IMR-90 (cell line): ENCODE measurements at regions not wholly inside any gene's neighbourhood (a gene's known extent, or its start where the extent isn't known, plus 50 kb on each side); places are given as distances from the start of the nearest gene placed in this dataset.

Experiments
- ATAC-seq: fragments of 200-7000 bp; cut with Tn5 transposase; 2 replicates; pipeline ENCODE4 v1.9.1; 2020; ENCODE audit warnings: low read depth, mild to moderate bottlenecking, moderate library complexity
- BruUV-seq: library from RNA; stranded (reverse); fragments of 400-500 nt; replicated peaks from 2 replicates; lab custom pipeline; 2021; lab: Mats Ljungman, UMichigan
- CTCF ChIA-PET: fragments of 300-600 bp; formaldehyde crosslinking; extraction: SDS; loops from one replicate; lab custom pipeline; 2021; ENCODE audit warnings: antibody characterized with exemption; lab: Yijun Ruan, JAX
- POLR2A ChIA-PET: fragments of 300-600 bp; sonication (Branson Sonifier 250); formaldehyde crosslinking; loops from one replicate; lab custom pipeline; 2022; ENCODE audit warnings: antibody characterized with exemption; ENCODE audit not compliant: unreplicated experiment; lab: Charles Lee
- DNase-seq: peaks from one replicate; pipeline ENCODE4 v3.0.0; 2013
- H2AFZ ChIP-seq: replicated peaks from 2 replicates; pipeline ENCODE3; 2013; ENCODE audit warnings: low read length, mild to moderate bottlenecking; ENCODE audit not compliant: poor library complexity
- H2AK5ac ChIP-seq: 2 replicates; pipeline ENCODE4 v1.6.1; 2013; ENCODE audit warnings: low read depth, low read length, inconsistent platforms
- H2AK9ac ChIP-seq: replicated peaks from 2 replicates; pipeline ENCODE3; 2013; ENCODE audit warnings: mild to moderate bottlenecking, low read depth, low read length, moderate library complexity; ENCODE audit not compliant: poor library complexity
- H2BK120ac ChIP-seq: 2 replicates; pipeline ENCODE4 v1.6.1; 2013; ENCODE audit warnings: low read depth, low read length, inconsistent platforms
- H2BK15ac ChIP-seq: 3 replicates; pipeline ENCODE4 v1.6.1; 2013; ENCODE audit warnings: low read depth, low read length, inconsistent platforms
- H2BK20ac ChIP-seq: 2 replicates; pipeline ENCODE4 v1.6.1; 2013; ENCODE audit warnings: low read depth, mild to moderate bottlenecking, inconsistent platforms, low read length, moderate library complexity
- H2BK5ac ChIP-seq: 2 replicates; pipeline ENCODE4 v1.6.1; 2013; ENCODE audit warnings: mild to moderate bottlenecking, low read depth, low read length, inconsistent platforms; ENCODE audit not compliant: poor library complexity, severe bottlenecking
- H3K14ac ChIP-seq: replicated peaks from 2 replicates; pipeline ENCODE4 v1.6.1; 2013; ENCODE audit warnings: low read depth, low read length, inconsistent platforms
- H3K18ac ChIP-seq: 2 replicates; pipeline ENCODE4 v1.6.1; 2013; ENCODE audit warnings: low read depth, low read length, control low read depth
- H3K23ac ChIP-seq: 2 replicates; pipeline ENCODE4 v1.6.1; 2013; ENCODE audit warnings: low read depth, low read length, inconsistent platforms
- H3K27ac ChIP-seq: 2 replicates; pipeline ENCODE4 v1.5.1; 2013; ENCODE audit warnings: mild to moderate bottlenecking, control low read depth, low read length; ENCODE audit not compliant: insufficient read depth
- H3K27me3 ChIP-seq: 2 replicates; pipeline ENCODE4 v1.6.1; 2013; ENCODE audit warnings: low read length; ENCODE audit not compliant: control insufficient read depth, insufficient read depth
- H3K36me3 ChIP-seq: 2 replicates; pipeline ENCODE4 v1.6.1; 2013; ENCODE audit warnings: low read length, mixed read lengths; ENCODE audit not compliant: control insufficient read depth, insufficient read depth
- H3K4ac ChIP-seq: 2 replicates; pipeline ENCODE4 v1.6.1; 2013; ENCODE audit warnings: low read depth, low read length, inconsistent platforms
- H3K4me1 ChIP-seq: 2 replicates; pipeline ENCODE4 v1.6.1; 2013; ENCODE audit warnings: low read length, mixed read lengths; ENCODE audit not compliant: control insufficient read depth, insufficient read depth
- H3K4me2 ChIP-seq: 2 replicates; pipeline ENCODE4 v1.6.1; 2013; ENCODE audit warnings: low read depth, mild to moderate bottlenecking, control low read depth, low read length, moderate library complexity
- H3K4me3 ChIP-seq: 2 replicates; pipeline ENCODE4 v1.5.1; 2013; ENCODE audit warnings: low read depth, mild to moderate bottlenecking, control low read depth, low read length, moderate library complexity; ENCODE audit not compliant: insufficient read depth
- H3K56ac ChIP-seq: 2 replicates; pipeline ENCODE4 v1.6.1; 2013; ENCODE audit warnings: low read length, inconsistent platforms; ENCODE audit not compliant: insufficient read depth; ENCODE audit errors: extremely low read depth
- H3K79me1 ChIP-seq, 2 experiments: 2 replicates each; pipeline ENCODE4 v1.6.1; 2013; ENCODE audit warnings: low read length in 2 of 2, inconsistent platforms in 1 of 2, low read depth in 1 of 2
- H3K9ac ChIP-seq: 2 replicates; pipeline ENCODE4 v1.6.1; 2013; ENCODE audit warnings: low read depth, low read length, control low read depth
- H3K9me1 ChIP-seq: 2 replicates; pipeline ENCODE4 v1.6.1; 2013; ENCODE audit warnings: low read length, inconsistent platforms; ENCODE audit not compliant: insufficient read depth
- H3K9me3 ChIP-seq: 2 replicates; pipeline ENCODE4 v1.6.1; 2013; ENCODE audit warnings: low read length; ENCODE audit not compliant: control insufficient read depth, insufficient read depth
- H4K20me1 ChIP-seq: 2 replicates; pipeline ENCODE4 v1.6.1; 2013; ENCODE audit warnings: low read length, inconsistent platforms; ENCODE audit not compliant: insufficient read depth
- H4K5ac ChIP-seq: 2 replicates; pipeline ENCODE4 v1.6.1; 2013; ENCODE audit warnings: mild to moderate bottlenecking, low read depth, low read length, control low read depth
- H4K8ac ChIP-seq, 2 experiments: 2 replicates each; pipeline ENCODE4 v1.6.1; 2013; ENCODE audit warnings: low read depth in 2 of 2, low read length in 2 of 2, control low read depth in 1 of 2, inconsistent platforms in 1 of 2
- H4K91ac ChIP-seq: 2 replicates; pipeline ENCODE4 v1.6.1; 2013; ENCODE audit warnings: low read depth, low read length, inconsistent platforms; ENCODE audit not compliant: insufficient read depth
- BHLHE40 ChIP-seq: fragments of 150-350 bp; IDR thresholded peaks from 2 replicates; pipeline ENCODE4 v1.6.1; 2016; ENCODE audit warnings: mild to moderate bottlenecking, low read depth, low read length
- CEBPB ChIP-seq: IDR thresholded peaks from 2 replicates; pipeline ENCODE4 v1.6.1; 2012; ENCODE audit warnings: low read depth, low read length, improper control_type of control experiment
- CHD1 ChIP-seq: IDR thresholded peaks from 2 replicates; pipeline ENCODE4 v1.6.1; 2012; ENCODE audit warnings: low read depth, low read length, improper control_type of control experiment
- FOS ChIP-seq: fragments of 150-350 bp; IDR thresholded peaks from 2 replicates; pipeline ENCODE4 v1.6.1; 2016; ENCODE audit warnings: low read depth, low read length
- MAFK ChIP-seq: IDR thresholded peaks from 2 replicates; pipeline ENCODE4 v1.6.1; 2012; ENCODE audit warnings: low read depth, low read length, improper control_type of control experiment
- MAZ ChIP-seq: IDR thresholded peaks from 2 replicates; pipeline ENCODE4 v1.6.1; 2012; ENCODE audit warnings: low read depth, mild to moderate bottlenecking, low read length, improper control_type of control experiment, moderate library complexity, borderline replicate concordance
- MXI1 ChIP-seq: IDR thresholded peaks from 2 replicates; pipeline ENCODE4 v1.6.1; 2012; ENCODE audit warnings: low read depth, mild to moderate bottlenecking, low read length, moderate library complexity, borderline replicate concordance
- NFE2L2 ChIP-seq: fragments of 150-350 bp; IDR thresholded peaks from 2 replicates; pipeline ENCODE4 v1.6.1; 2016; ENCODE audit warnings: low read depth, mild to moderate bottlenecking, low read length
- POLR2A ChIP-seq: IDR thresholded peaks from 2 replicates; pipeline ENCODE4 v1.6.1; 2012; ENCODE audit warnings: mild to moderate bottlenecking, low read depth, low read length
- RAD21 ChIP-seq: IDR thresholded peaks from 2 replicates; pipeline ENCODE4 v1.6.1; 2012; ENCODE audit warnings: low read length, improper control_type of control experiment
- RCOR1 ChIP-seq: IDR thresholded peaks from 2 replicates; pipeline ENCODE4 v1.6.1; 2012; ENCODE audit warnings: mild to moderate bottlenecking, low read length, improper control_type of control experiment; ENCODE audit not compliant: insufficient replicate concordance
- RFX5 ChIP-seq: IDR thresholded peaks from 2 replicates; pipeline ENCODE4 v1.8.0; 2012; ENCODE audit warnings: low read depth, mild to moderate bottlenecking, low read length, moderate library complexity
- SMC3 ChIP-seq: fragments of 150-350 bp; IDR thresholded peaks from 2 replicates; pipeline ENCODE4 v1.6.1; 2016; ENCODE audit warnings: low read depth, mild to moderate bottlenecking, antibody characterized with exemption, low read length, moderate library complexity
- USF2 ChIP-seq: fragments of 150-350 bp; IDR thresholded peaks from 2 replicates; pipeline ENCODE4 v1.6.1; 2017; ENCODE audit warnings: mild to moderate bottlenecking, antibody characterized with exemption, low read length, low read depth
- WGBS, 2 experiments: methylation state at CpG; one replicate each; pipeline versions ENCODE4 v1.1.5 to v1.1.7; 2013; ENCODE audit warnings: missing lambda C conversion rate in 2 of 2; ENCODE audit not compliant: insufficient read length in 1 of 2; ENCODE audit errors: extremely low coverage in 2 of 2; 5-methylcytosine and 5-hydroxymethylcytosine counted together
- dilution Hi-C: fragments of 300-500 bp; cut with HindIII; formaldehyde crosslinking; loops from one replicate; pipeline ENCODE4 v1.14.3; 2018; ENCODE audit warnings: low sequenced_read_pairs; ENCODE audit not compliant: unreplicated experiment
- in situ Hi-C: fragments of 300-500 bp; cut with MboI; formaldehyde crosslinking; loops from 3 replicates; pipeline ENCODE4 v1.14.3; 2019; ENCODE audit warnings: low sequenced_read_pairs, inconsistent platforms, mixed read lengths
- intact Hi-C: fragments of 100-400 bp; cut with micrococcal nuclease; formaldehyde crosslinking; loops from 2 replicates; pipeline ENCODE4 v1.10.0; 2022
- TF ChIP-seq, protein P1 (sequence below): conservative IDR thresholded peaks from 2 replicates; pipeline ENCODE4 v1.5.1; 2012; ENCODE audit warnings: mild to moderate bottlenecking, low read depth, low read length, improper control_type of control experiment
- TF ChIP-seq, protein P2 (sequence below): fragments of 150-350 bp; IDR thresholded peaks from 2 replicates; pipeline ENCODE4 v1.6.1; 2016; ENCODE audit warnings: low read depth, mild to moderate bottlenecking, low read length, moderate library complexity, borderline replicate concordance

GRCh38 chr6:91653895-91654294 is 1067.0 kb upstream of the MAP3K7 start:
- H4K5ac ChIP-seq, result no peak overlapping the region
- TF ChIP-seq MXI1 (no peak), RAD21 (no peak), CEBPB (no peak), NFE2L2 (no peak), POLR2A (no peak), FOS (no peak), BHLHE40 (no peak), RFX5 (no peak), RCOR1 (no peak), SMC3 (no peak), MAFK (no peak), MAZ (no peak), USF2 (no peak), CHD1 (no peak)
- TF ChIP-seq, protein P1, sequence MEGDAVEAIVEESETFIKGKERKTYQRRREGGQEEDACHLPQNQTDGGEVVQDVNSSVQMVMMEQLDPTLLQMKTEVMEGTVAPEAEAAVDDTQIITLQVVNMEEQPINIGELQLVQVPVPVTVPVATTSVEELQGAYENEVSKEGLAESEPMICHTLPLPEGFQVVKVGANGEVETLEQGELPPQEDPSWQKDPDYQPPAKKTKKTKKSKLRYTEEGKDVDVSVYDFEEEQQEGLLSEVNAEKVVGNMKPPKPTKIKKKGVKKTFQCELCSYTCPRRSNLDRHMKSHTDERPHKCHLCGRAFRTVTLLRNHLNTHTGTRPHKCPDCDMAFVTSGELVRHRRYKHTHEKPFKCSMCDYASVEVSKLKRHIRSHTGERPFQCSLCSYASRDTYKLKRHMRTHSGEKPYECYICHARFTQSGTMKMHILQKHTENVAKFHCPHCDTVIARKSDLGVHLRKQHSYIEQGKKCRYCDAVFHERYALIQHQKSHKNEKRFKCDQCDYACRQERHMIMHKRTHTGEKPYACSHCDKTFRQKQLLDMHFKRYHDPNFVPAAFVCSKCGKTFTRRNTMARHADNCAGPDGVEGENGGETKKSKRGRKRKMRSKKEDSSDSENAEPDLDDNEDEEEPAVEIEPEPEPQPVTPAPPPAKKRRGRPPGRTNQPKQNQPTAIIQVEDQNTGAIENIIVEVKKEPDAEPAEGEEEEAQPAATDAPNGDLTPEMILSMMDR, result no peak
- TF ChIP-seq, protein P2, sequence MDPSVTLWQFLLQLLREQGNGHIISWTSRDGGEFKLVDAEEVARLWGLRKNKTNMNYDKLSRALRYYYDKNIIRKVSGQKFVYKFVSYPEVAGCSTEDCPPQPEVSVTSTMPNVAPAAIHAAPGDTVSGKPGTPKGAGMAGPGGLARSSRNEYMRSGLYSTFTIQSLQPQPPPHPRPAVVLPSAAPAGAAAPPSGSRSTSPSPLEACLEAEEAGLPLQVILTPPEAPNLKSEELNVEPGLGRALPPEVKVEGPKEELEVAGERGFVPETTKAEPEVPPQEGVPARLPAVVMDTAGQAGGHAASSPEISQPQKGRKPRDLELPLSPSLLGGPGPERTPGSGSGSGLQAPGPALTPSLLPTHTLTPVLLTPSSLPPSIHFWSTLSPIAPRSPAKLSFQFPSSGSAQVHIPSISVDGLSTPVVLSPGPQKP, result no peak
- in situ Hi-C loops (no loop called here), intact Hi-C loops (no loop called here), dilution Hi-C loops (no loop called here)
- H2AK9ac ChIP-seq, result no peak overlapping the region
- H3K27ac ChIP-seq, result no peak overlapping the region
- no peak overlapping the region for H3K4me2 ChIP-seq
- no peak overlapping the region for H4K8ac ChIP-seq
- H4K91ac ChIP-seq, result no peak overlapping the region
- H3K9me3 ChIP-seq, result no peaks in the 10 kb centered on the region
- no peaks in the 10 kb centered on the region for H4K20me1 ChIP-seq
- no peak overlapping the region for H2AFZ ChIP-seq
- no peaks in the 10 kb centered on the region for H3K36me3 ChIP-seq
- DNase-seq (no peak), ATAC-seq (no peak)
- no peaks in the 10 kb centered on the region for H3K4me1 ChIP-seq
- ChIA-PET POLR2A (no interaction called here), CTCF (interaction anchor here (0.6 kb wide), 1 partner anchor 25 kb away, joined by 3 read pairs; no protein-coding TSS in a partner anchor)
- H3K79me1 ChIP-seq, result no peaks in the 10 kb centered on the region
- no peak overlapping the region for H3K9ac ChIP-seq
- no peak overlapping the region for H2BK120ac ChIP-seq
- no TSS peak for BruUV-seq
- H3K56ac ChIP-seq, result no peak overlapping the region
- no peak overlapping the region for H2AK5ac ChIP-seq
- WGBS, 2 experiments, result no CpG with 5 or more reads among the region's 5 CpGs
- no peaks in the 10 kb centered on the region for H3K9me1 ChIP-seq
- H3K4me3 ChIP-seq, result no peak overlapping the region
- H3K14ac ChIP-seq, result no peak overlapping the region
- H3K27me3 ChIP-seq, result no peaks in the 10 kb centered on the region
- no peak overlapping the region for H2BK5ac ChIP-seq
- H2BK15ac ChIP-seq, result no peak overlapping the region
- no peak overlapping the region for H3K4ac ChIP-seq
- no peak overlapping the region for H3K23ac ChIP-seq
- H2BK20ac ChIP-seq, result no peak overlapping the region
- H3K18ac ChIP-seq, result no peak overlapping the region
